SK-N-SH (cell line): ENCODE measurements at regions not wholly inside any gene's neighbourhood (a gene's known extent, or its start where the extent isn't known, plus 50 kb on each side); places are given as distances from the start of the nearest gene placed in this dataset.
A peak's percentile ranks its signal among the peaks of the same experiment; 100 is the strongest.
"Not testable (repeated sequence)": the region's sequence is repeated elsewhere in the genome, so short reads cannot be mapped to it uniquely, and the experiment has no call there.

Source experiments
- CTCF ChIA-PET: fragments of 300-600, 350-600 bp; formaldehyde crosslinking; extraction: SDS; loops from one replicate; lab custom pipeline; 2021; lab: Yijun Ruan, JAX
- POLR2A ChIA-PET: fragments of 350-600 bp; sonication (Branson Sonifier 250); formaldehyde crosslinking; extraction: SDS; loops from one replicate; lab custom pipeline; 2020; ENCODE audit warnings: antibody characterized with exemption, inconsistent platforms; lab: Yijun Ruan, JAX
- DNase-seq: peaks from one replicate; pipeline ENCODE4 v3.0.0; 2012
- H2AFZ ChIP-seq: fragments of 200-600 bp; sonication (generic); 2 replicates; pipeline ENCODE4 v1.8.1; 2016; ENCODE audit warnings: antibody characterized with exemption, mild to moderate bottlenecking, low read depth
- H3F3A ChIP-seq: fragments of 200-600 bp; sonication (generic); replicated peaks from 2 replicates; pipeline ENCODE3; 2016; ENCODE audit warnings: antibody characterized with exemption, mild to moderate bottlenecking; ENCODE audit not compliant: insufficient read depth
- H3K27ac ChIP-seq, 2 experiments: fragments of 200-500 bp in 1 of 2; fragments of 200-600 bp in 1 of 2; sonication (Bioruptor generic) in 1 of 2; sonication (generic), shearing (Covaris generic) in 1 of 2; 2 replicates each; pipeline versions ENCODE4 v1.5.1 to v1.6.1; 2014 to 2016; ENCODE audit warnings: low read depth in 2 of 2, inconsistent platforms in 1 of 2, low read length in 1 of 2, mild to moderate bottlenecking in 1 of 2, mixed read lengths in 1 of 2
- H3K27me3 ChIP-seq: fragments of 200-600 bp; sonication (generic), shearing (Covaris generic); 2 replicates; pipeline ENCODE4 v1.6.1; 2016; ENCODE audit warnings: mixed run types; ENCODE audit not compliant: insufficient read depth
- H3K36me3 ChIP-seq, 2 experiments: fragments of 200-500 bp in 1 of 2; fragments of 200-600 bp in 1 of 2; sonication (Bioruptor generic) in 1 of 2; sonication (generic) in 1 of 2; replicated peaks in 1 of 2; 2 replicates each; pipeline versions ENCODE3 to v1.5.1; 2014 to 2016; ENCODE audit warnings: low read length in 1 of 2, mild to moderate bottlenecking in 1 of 2; ENCODE audit not compliant: insufficient read depth in 2 of 2, control insufficient read depth in 1 of 2
- H3K4me1 ChIP-seq, 2 experiments: fragments of 200-500 bp in 1 of 2; fragments of 200-600 bp in 1 of 2; sonication (Bioruptor generic) in 1 of 2; sonication (generic), shearing (Covaris generic) in 1 of 2; 2 replicates each; pipeline versions ENCODE4 v1.5.1 to v1.6.1; 2014 to 2016; ENCODE audit warnings: low read depth in 1 of 2, low read length in 1 of 2, mixed run types in 1 of 2; ENCODE audit not compliant: insufficient read depth in 2 of 2, control insufficient read depth in 1 of 2
- H3K4me2 ChIP-seq: fragments of 200-600 bp; sonication (generic), shearing (Covaris generic); 2 replicates; pipeline ENCODE4 v1.6.1; 2017; ENCODE audit warnings: mixed run types
- H3K4me3 ChIP-seq, 2 experiments: fragments of 200-500 bp in 1 of 2; fragments of 200-600 bp in 1 of 2; sonication (Bioruptor generic) in 1 of 2; sonication (generic), shearing (Covaris generic) in 1 of 2; 2 replicates each; pipeline versions ENCODE4 v1.5.1 to v1.8.1; 2014 to 2016; ENCODE audit warnings: low read depth in 2 of 2, inconsistent platforms in 1 of 2, low read length in 1 of 2, mild to moderate bottlenecking in 1 of 2, mixed read lengths in 1 of 2, moderate library complexity in 1 of 2
- H3K79me2 ChIP-seq: fragments of 200-600 bp; sonication (generic); 2 replicates; pipeline ENCODE4 v1.8.1; 2017; ENCODE audit warnings: mild to moderate bottlenecking; ENCODE audit not compliant: insufficient read depth
- H3K9ac ChIP-seq: fragments of 200-600 bp; sonication (generic); 2 replicates; pipeline ENCODE4 v1.6.1; 2017; ENCODE audit warnings: mixed run types
- H3K9me2 ChIP-seq: fragments of 200-600 bp; sonication (generic); 2 replicates; pipeline ENCODE4 v1.6.1; 2017; ENCODE audit warnings: mixed run types
- H3K9me3 ChIP-seq: fragments of 200-600 bp; sonication (generic); 2 replicates; pipeline ENCODE4 v1.6.1; 2017; ENCODE audit warnings: mixed run types, mild to moderate bottlenecking, moderate library complexity
- H4K20me1 ChIP-seq: fragments of 200-600 bp; sonication (generic); 2 replicates; pipeline ENCODE4 v1.6.1; 2017; ENCODE audit warnings: mild to moderate bottlenecking, mixed run types; ENCODE audit not compliant: insufficient read depth
- CTCF ChIP-seq: fragments of 200-600 bp; sonication (generic); IDR thresholded peaks from 2 replicates; pipeline ENCODE4 v1.6.1; 2017; ENCODE audit warnings: antibody characterized with exemption, mild to moderate bottlenecking, moderate library complexity
- ELF1 ChIP-seq: IDR thresholded peaks from 2 replicates; pipeline ENCODE4 v1.4.0; 2012
- EP300 ChIP-seq, 2 experiments: IDR thresholded peaks; 2 replicates each; pipeline versions ENCODE4 v1.4.0 to v1.6.1; 2012; ENCODE audit warnings: borderline replicate concordance in 1 of 2, low read depth in 1 of 2, low read length in 1 of 2
- GABPA ChIP-seq: IDR thresholded peaks from 2 replicates; pipeline ENCODE4 v1.4.0; 2012; ENCODE audit warnings: low read depth, mild to moderate bottlenecking
- MEF2A ChIP-seq: IDR thresholded peaks from 2 replicates; pipeline ENCODE4 v1.4.0; 2012; ENCODE audit warnings: low read depth, borderline replicate concordance
- MXI1 ChIP-seq: IDR thresholded peaks from 2 replicates; pipeline ENCODE4 v1.6.1; 2012; ENCODE audit warnings: mild to moderate bottlenecking, low read depth, low read length, improper control_type of control experiment
- POLR2AphosphoS5 ChIP-seq: IDR thresholded peaks from 2 replicates; pipeline ENCODE4 v1.6.1; 2012; ENCODE audit warnings: low read depth, low read length
- RAD21 ChIP-seq: IDR thresholded peaks from 2 replicates; pipeline ENCODE4 v1.6.1; 2012; ENCODE audit warnings: mild to moderate bottlenecking, low read length
- RFX5 ChIP-seq: IDR thresholded peaks from 2 replicates; pipeline ENCODE4 v1.6.1; 2012; ENCODE audit warnings: mild to moderate bottlenecking, improper control_type of control experiment, low read length
- SMC3 ChIP-seq: IDR thresholded peaks from 2 replicates; pipeline ENCODE4 v1.6.1; 2012; ENCODE audit warnings: low read depth, low read length, improper control_type of control experiment
- TAF1 ChIP-seq: IDR thresholded peaks from 2 replicates; pipeline ENCODE4 v1.6.1; 2012; ENCODE audit warnings: low read depth, mild to moderate bottlenecking, low read length, moderate library complexity, borderline replicate concordance
- YY1 ChIP-seq: IDR thresholded peaks from 2 replicates; pipeline ENCODE4 v1.4.0; 2012; ENCODE audit warnings: low read depth, mild to moderate bottlenecking
- WGBS: methylation state at CpG from one replicate; pipeline ENCODE4 v1.1.6; 2017; ENCODE audit warnings: low lambda C conversion rate; 5-methylcytosine and 5-hydroxymethylcytosine counted together
- TF ChIP-seq, protein P1 (sequence below): fragments of 150-350 bp; IDR thresholded peaks from 2 replicates; pipeline ENCODE4 v1.6.1; 2016; ENCODE audit warnings: mild to moderate bottlenecking, low read depth, low read length
- TF ChIP-seq, protein P2 (sequence below): IDR thresholded peaks from 2 replicates; pipeline ENCODE4 v1.4.0; 2012; ENCODE audit warnings: low read depth, borderline replicate concordance
- TF ChIP-seq, protein P3 (sequence below): fragments of 150-350 bp; IDR thresholded peaks from 2 replicates; pipeline ENCODE4 v1.6.1; 2017; ENCODE audit warnings: antibody characterized with exemption, low read length, low read depth, borderline replicate concordance
- TF ChIP-seq, protein P4 (sequence below): IDR thresholded peaks from 2 replicates; pipeline ENCODE4 v1.4.0; 2012; ENCODE audit warnings: low read depth
- TF ChIP-seq, protein P5 (sequence below): IDR thresholded peaks from 2 replicates; pipeline ENCODE4; 2012

DNA sequence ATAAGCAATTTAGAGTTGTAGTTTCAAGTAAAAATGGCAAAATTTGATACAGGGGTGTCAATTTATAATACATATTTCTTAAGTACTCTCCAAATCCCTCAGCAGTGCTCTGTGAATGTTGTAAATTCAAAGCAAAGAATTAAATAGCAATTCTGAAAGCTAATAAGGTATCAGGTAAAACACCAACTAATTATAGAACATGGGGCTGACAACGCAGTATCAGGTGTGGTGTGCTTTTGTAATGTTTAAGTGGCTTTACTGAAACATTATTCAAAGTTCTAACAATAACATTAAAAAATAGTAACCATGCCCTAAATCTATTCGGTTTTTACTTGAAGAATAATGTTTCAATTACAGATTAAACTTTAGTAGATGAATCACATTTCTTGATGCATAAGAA, 1271.2 kb upstream of the ADGRL2 start:
- H3K27me3 ChIP-seq: no peaks in the 10 kb centered on the region
- 67% methylated on average over 2 of the region's 2 CpGs for WGBS
- peaks cover 2 to 3% of the 10 kb centered on the region in 2 experiments; a peak in 2 of 4 replicates for H3K4me1 ChIP-seq
- no peak overlapping the region for H3K4me2 ChIP-seq
- no peaks in the 10 kb centered on the region for H3F3A ChIP-seq
- ChIA-PET CTCF (no interaction called here), POLR2A (no interaction called here)
- H3K9ac ChIP-seq: no peak overlapping the region
- DNase-seq: no peak
- no peaks in the 10 kb centered on the region for H3K79me2 ChIP-seq
- no peak overlapping the region for H3K4me3 ChIP-seq
- no peak for TF ChIP-seq MXI1
- H3K9me2 ChIP-seq: no peaks in the 10 kb centered on the region
- H2AFZ ChIP-seq: no peak overlapping the region
- no peaks in the 10 kb centered on the region for H4K20me1 ChIP-seq
- H3K9me3 ChIP-seq: no peaks in the 10 kb centered on the region
- H3K36me3 ChIP-seq: no peaks in the 10 kb centered on the region
- H3K27ac ChIP-seq: no peak overlapping the region

DNA sequence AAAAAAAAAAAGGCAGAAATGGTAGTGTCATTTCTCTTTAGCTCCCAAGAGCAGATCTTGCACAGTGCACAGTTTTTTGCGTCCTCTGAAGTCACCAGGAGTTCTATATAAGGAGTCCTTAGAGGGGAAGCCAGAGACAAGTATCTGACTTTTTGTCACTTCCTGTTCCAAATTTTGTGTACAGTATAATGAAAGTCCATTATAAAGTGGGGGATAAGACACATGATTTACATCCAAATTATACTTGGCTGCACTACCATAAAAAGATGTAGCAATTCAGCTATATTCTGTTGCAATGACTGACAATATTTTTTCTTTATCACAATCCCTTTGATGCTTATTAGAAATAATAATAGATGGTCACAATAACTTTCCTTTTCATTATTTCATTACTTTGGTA, 1276.9 kb upstream of the ADGRL2 start:
- Histone ChIP-seq H3F3A (no peaks in the 10 kb centered on the region), H3K27ac (no peak overlapping the region), H3K9ac (no peak overlapping the region), H3K9me2 (no peaks in the 10 kb centered on the region), H3K79me2 (no peaks in the 10 kb centered on the region), H2AFZ (0 out of 2 replicates have a peak overlapping the region, but pooled peaks have one; percentile 17), H3K4me1 (no peaks in the 10 kb centered on the region; a peak in 1 of 4 replicates), H3K4me2 (no peak overlapping the region), H3K9me3 (no peaks in the 10 kb centered on the region), H4K20me1 (no peaks in the 10 kb centered on the region), H3K27me3 (no peaks in the 10 kb centered on the region), H3K4me3 (no peak overlapping the region), H3K36me3 (no peaks in the 10 kb centered on the region)
- whole genome bisulfite sequencing: 94% methylated on average over 1 of the region's 1 CpG
- no peak for TF ChIP-seq YY1
- TF ChIP-seq, protein P1, sequence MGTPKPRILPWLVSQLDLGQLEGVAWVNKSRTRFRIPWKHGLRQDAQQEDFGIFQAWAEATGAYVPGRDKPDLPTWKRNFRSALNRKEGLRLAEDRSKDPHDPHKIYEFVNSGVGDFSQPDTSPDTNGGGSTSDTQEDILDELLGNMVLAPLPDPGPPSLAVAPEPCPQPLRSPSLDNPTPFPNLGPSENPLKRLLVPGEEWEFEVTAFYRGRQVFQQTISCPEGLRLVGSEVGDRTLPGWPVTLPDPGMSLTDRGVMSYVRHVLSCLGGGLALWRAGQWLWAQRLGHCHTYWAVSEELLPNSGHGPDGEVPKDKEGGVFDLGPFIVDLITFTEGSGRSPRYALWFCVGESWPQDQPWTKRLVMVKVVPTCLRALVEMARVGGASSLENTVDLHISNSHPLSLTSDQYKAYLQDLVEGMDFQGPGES: no peak
- no peak for TF ChIP-seq RAD21
- no peak for TF ChIP-seq RFX5
- no peak for TF ChIP-seq SMC3
- TF ChIP-seq MXI1: no peak
- TF ChIP-seq, protein P2, sequence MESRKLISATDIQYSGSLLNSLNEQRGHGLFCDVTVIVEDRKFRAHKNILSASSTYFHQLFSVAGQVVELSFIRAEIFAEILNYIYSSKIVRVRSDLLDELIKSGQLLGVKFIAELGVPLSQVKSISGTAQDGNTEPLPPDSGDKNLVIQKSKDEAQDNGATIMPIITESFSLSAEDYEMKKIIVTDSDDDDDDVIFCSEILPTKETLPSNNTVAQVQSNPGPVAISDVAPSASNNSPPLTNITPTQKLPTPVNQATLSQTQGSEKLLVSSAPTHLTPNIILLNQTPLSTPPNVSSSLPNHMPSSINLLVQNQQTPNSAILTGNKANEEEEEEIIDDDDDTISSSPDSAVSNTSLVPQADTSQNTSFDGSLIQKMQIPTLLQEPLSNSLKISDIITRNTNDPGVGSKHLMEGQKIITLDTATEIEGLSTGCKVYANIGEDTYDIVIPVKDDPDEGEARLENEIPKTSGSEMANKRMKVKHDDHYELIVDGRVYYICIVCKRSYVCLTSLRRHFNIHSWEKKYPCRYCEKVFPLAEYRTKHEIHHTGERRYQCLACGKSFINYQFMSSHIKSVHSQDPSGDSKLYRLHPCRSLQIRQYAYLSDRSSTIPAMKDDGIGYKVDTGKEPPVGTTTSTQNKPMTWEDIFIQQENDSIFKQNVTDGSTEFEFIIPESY: no peak
- TF ChIP-seq ELF1: no peak
- TF ChIP-seq EP300 (IDR thresholded peaks at IDR 0.05; ENCODE audit: borderline replicate concordance in 1 of 2, low read depth in 1 of 2, low read length in 1 of 2): no peak
- TF ChIP-seq, protein P3, sequence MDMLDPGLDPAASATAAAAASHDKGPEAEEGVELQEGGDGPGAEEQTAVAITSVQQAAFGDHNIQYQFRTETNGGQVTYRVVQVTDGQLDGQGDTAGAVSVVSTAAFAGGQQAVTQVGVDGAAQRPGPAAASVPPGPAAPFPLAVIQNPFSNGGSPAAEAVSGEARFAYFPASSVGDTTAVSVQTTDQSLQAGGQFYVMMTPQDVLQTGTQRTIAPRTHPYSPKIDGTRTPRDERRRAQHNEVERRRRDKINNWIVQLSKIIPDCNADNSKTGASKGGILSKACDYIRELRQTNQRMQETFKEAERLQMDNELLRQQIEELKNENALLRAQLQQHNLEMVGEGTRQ: no peak
- no peak for TF ChIP-seq CTCF
- TF ChIP-seq MEF2A: no peak
- no peak for TF ChIP-seq GABPA
- TF ChIP-seq, protein P4, sequence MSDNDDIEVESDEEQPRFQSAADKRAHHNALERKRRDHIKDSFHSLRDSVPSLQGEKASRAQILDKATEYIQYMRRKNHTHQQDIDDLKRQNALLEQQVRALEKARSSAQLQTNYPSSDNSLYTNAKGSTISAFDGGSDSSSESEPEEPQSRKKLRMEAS: no peak
- TF ChIP-seq, protein P5, sequence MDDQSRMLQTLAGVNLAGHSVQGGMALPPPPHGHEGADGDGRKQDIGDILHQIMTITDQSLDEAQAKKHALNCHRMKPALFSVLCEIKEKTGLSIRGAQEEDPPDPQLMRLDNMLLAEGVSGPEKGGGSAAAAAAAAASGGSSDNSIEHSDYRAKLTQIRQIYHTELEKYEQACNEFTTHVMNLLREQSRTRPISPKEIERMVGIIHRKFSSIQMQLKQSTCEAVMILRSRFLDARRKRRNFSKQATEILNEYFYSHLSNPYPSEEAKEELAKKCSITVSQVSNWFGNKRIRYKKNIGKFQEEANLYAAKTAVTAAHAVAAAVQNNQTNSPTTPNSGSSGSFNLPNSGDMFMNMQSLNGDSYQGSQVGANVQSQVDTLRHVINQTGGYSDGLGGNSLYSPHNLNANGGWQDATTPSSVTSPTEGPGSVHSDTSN: no peak
- TF ChIP-seq TAF1: no peak
- no peak for TF ChIP-seq POLR2AphosphoS5
- ChIA-PET CTCF (no interaction called here), POLR2A (no interaction called here)
- DNase-seq: no peak

DNA sequence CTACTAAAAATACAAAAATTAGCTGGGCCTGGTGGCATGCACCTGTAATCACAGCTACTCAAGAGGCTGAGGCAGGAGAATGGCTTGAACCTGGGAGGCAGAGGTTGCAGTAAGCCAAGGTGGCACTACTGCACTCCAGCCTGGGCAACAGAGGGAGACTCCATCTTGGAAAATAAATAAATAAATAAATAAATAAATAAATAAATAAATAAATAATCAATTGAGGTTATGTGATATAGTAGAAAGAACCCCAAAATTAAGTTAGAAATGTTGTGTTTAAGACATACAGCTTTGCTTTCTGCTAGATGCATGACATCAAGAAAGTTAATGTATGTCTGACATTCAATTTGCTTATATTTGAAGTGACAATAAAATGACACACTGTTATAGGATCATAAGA, 1277.7 kb upstream of the ADGRL2 start:
- H3F3A ChIP-seq, H4K20me1 ChIP-seq, CTCF ChIA-PET, H3K4me3 ChIP-seq, H3K9me3 ChIP-seq, H3K27me3 ChIP-seq, DNase-seq, H3K9me2 ChIP-seq, H3K4me1 ChIP-seq, H3K9ac ChIP-seq, H2AFZ ChIP-seq, H3K27ac ChIP-seq, H3K79me2 ChIP-seq, POLR2A ChIA-PET, H3K4me2 ChIP-seq, H3K36me3 ChIP-seq: not testable (repeated sequence)
